MV-4-11 (cell line): ENCODE measurements at regions not wholly inside any gene's neighbourhood (a gene's known extent, or its start where the extent isn't known, plus 50 kb on each side); places are given as distances from the start of the nearest gene placed in this dataset.
"Not testable (repeated sequence)": the region's sequence is repeated elsewhere in the genome, so short reads cannot be mapped to it uniquely, and the experiment has no call there.

Experiments used
- DNase-seq: peaks from one replicate; lab custom pipeline; 2025; lab: John Stamatoyannopoulos, UW

- no peak for DNase-seq
Measured at GRCh38 chr18:39162013-39162827, 1596.6 kb upstream of the CELF4 start.

- no peak for DNase-seq
Measured at GRCh38 chr18:39149211-39149806, 1583.7 kb upstream of the CELF4 start.

- no peak for DNase-seq
Measured at GRCh38 chr18:39134255-39134654, 1568.7 kb upstream of the CELF4 start.

DNA sequence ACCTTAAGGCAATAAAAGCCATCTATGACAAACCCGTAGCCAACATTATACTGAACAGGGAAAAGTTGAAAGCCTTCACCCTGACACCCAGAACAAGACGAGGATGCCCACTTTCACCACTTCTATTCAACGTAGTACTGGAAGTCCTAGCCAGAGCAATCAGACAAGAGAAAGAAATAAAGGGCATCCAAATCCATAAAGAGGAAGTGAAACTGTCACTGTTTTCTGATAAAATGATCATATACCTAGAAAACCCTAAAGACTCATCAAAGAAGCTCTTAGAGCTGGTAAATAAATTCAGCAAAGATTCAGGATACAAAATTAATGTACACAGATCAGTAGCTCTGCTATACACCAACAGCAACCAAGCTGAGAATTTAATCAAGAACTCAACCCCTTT is 1561.9 kb upstream of the CELF4 start:
- not testable (repeated sequence) for DNase-seq

DNA sequence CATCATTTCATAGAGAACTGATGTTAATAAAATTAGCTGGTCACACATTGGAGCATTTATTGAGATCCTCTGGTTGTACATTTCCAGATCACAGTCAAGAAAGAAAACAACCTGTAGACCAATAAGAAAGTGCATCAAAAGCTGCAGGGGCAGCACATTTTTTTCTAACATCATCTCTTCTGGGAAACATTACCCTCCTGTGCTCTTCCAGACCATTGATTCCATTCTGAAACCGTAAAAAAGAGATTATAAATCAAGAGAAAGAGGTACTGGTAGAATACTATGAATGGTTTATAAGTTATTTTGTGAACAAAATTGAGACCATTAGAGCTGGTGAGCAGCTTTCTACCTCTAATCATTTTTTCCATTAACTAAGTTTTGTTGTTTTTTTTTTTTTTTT is 1548.2 kb upstream of the CELF4 start:
- no peak for DNase-seq

GRCh38 chr18:39105104-39105503 is 1539.5 kb upstream of the CELF4 start:
- no peak for DNase-seq

- DNase-seq: no peak
Measured at GRCh38 chr18:39072970-39073369, 1507.4 kb upstream of the CELF4 start.

GRCh38 chr18:39062426-39062825 is 1496.8 kb upstream of the CELF4 start:
- DNase-seq: no peak

GRCh38 chr18:39058386-39059000 is 1492.9 kb upstream of the CELF4 start:
- no peak for DNase-seq

GRCh38 chr18:39057423-39058064 is 1491.9 kb upstream of the CELF4 start:
- DNase-seq: no peak

GRCh38 chr18:39053571-39053970 is 1488.0 kb upstream of the CELF4 start:
- DNase-seq: no peak

DNA sequence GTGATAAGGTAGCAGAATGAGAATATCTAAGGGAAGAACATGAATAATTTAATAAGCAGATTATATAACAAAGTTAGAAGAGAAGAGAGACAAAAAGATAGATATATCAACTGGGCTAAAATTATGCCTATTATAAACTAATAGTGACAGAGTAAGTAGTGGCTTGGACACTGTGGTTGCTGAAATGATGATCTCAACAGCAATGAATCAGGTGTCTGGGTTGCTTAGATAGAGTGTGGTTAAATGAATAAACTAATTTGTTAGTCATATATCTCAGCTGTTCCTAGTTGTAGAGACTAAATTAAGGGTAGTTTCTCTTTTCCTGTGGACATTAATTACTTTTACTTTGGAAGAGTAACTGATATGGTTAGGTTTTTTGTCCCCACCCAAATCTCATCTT is 1485.4 kb upstream of the CELF4 start:
- DNase-seq: no peak

GRCh38 chr18:39039813-39040212 is 1474.2 kb upstream of the CELF4 start:
- DNase-seq: no peak

DNA sequence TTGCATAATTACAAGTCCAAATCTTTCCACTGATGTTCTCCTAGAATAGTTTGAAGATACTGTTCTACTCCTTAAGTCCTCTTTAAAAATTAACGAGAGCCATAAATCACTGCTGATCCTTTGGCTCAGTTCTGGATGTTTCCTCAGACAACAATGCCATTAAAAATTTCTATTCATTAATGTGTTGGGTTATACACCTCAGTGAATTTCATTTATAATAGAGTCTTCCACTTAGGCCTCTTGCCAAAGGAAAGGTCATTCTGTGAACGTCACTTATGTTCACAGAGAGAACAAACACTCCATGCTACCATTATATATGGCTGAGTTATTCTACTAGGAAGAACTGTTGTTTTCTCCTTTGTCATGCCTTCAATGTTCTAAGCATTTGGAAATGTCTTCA is 1472.3 kb upstream of the CELF4 start:
- DNase-seq: no peak

DNA sequence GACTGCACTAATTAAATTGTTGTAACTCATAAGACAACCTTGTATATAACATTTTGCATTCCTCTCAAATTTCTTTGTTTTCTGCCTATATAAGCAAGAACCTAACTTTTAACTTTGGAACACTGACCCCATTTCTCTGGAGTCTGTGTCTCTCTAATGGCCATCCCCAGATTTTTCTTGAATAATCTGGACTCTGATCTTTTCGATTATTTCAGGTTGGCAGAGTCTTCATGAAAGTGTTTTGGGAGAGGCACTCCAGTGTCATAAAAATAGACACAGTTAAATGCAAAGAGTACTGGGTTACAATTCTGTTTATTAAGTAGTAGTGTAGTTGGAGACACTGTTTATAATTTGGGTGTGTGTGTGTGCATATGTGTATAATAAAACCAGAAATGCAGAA is 1467.7 kb upstream of the CELF4 start:
- DNase-seq: no peak

GRCh38 chr18:39031647-39032046 is 1466.0 kb upstream of the CELF4 start:
- no peak for DNase-seq

GRCh38 chr18:39030124-39030655 is 1464.6 kb upstream of the CELF4 start:
- no peak for DNase-seq

GRCh38 chr18:39025531-39025930 is 1459.9 kb upstream of the CELF4 start:
- DNase-seq: no peak

DNA sequence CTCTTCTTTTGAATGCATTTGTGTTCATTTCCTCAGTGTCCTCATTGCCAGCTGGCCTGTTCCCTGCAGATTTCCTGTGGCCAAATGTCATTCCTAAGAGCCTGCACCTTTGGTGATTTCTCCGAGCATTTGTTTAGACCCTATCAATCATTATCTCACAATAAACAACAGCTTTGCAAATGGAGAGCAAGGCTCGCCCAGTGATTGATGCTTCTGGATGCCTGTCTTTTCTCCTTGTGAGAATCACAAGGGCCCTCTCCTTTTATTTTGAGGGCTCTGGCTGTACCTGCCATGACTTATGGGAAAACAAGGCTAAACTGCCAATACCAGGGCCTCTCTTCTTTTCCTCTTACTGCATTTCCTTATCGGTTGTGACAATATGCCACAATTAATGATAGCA is 1454.4 kb upstream of the CELF4 start:
- no peak for DNase-seq

- no peak for DNase-seq
Measured at GRCh38 chr18:39007031-39007902, 1441.7 kb upstream of the CELF4 start.

- DNase-seq: no peak
Measured at GRCh38 chr18:38996056-38996455, 1430.5 kb upstream of the CELF4 start.

- DNase-seq: no peak
Measured at GRCh38 chr18:38993342-38993741, 1427.7 kb upstream of the CELF4 start.
